Esophagus squamous epithelium (tissue), 4 donors: ENCODE measurements at regions not wholly inside any gene's neighbourhood (a gene's known extent, or its start where the extent isn't known, plus 50 kb on each side); places are given as distances from the start of the nearest gene placed in this dataset.

Experiments used
- POLR2A ChIP-seq, 4 donors: fragments of 450-650 bp; IDR thresholded peaks; one replicate each; pipeline ENCODE4 v1.6.1; 2017; ENCODE audit warnings: antibody characterized with exemption in 4 of 4, mild to moderate bottlenecking in 4 of 4, moderate library complexity in 3 of 4
- TF ChIP-seq, protein P1 (sequence below), 6 experiments: fragments of 450-650 bp in 4 of 6; fragments of 200-600 bp in 2 of 6; sonication (generic) in 2 of 6; IDR thresholded peaks; one replicate each; pipeline ENCODE4 v1.5.1; 2016 to 2019; ENCODE audit warnings: antibody characterized with exemption in 6 of 6, mild to moderate bottlenecking in 4 of 6, moderate library complexity in 4 of 6

DNA sequence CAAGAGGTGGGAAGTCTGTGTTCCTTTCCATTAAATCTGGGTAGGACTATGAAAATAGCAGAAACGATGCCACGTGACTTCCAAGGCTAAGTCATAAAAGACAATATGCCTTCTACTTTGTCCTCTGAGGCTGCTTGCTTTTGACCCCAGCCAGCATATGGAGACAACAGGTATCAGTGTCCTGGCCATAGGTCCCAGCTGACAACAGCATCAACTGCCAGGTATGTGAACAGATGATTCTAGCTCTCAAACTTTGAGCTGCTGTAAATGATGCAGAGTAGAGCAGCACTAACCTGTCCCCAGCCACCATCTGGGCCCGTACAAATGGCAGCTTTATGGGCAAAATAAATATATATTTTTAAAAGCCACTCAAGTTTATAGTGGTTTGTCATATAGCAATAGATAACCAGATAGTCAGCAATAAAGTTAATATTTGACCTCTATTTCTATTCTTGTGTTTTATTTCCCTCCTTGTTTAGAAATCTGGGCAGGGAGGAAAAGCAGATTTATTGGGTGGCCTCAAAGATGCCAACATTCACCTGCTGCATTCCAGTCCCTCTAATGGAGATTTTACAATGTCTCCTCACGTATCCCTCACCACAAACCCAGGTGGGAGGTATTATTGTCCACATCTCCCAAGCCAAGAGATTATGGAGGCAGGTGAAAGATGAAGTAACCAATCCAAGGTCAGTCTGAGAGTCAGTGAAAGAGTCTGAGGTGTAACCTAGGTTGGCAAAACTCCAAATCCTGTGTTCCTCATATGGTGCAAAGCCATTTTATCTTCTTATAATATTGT lies 209.6 kb upstream of the LARGE1 start:
- TF ChIP-seq, protein P1, sequence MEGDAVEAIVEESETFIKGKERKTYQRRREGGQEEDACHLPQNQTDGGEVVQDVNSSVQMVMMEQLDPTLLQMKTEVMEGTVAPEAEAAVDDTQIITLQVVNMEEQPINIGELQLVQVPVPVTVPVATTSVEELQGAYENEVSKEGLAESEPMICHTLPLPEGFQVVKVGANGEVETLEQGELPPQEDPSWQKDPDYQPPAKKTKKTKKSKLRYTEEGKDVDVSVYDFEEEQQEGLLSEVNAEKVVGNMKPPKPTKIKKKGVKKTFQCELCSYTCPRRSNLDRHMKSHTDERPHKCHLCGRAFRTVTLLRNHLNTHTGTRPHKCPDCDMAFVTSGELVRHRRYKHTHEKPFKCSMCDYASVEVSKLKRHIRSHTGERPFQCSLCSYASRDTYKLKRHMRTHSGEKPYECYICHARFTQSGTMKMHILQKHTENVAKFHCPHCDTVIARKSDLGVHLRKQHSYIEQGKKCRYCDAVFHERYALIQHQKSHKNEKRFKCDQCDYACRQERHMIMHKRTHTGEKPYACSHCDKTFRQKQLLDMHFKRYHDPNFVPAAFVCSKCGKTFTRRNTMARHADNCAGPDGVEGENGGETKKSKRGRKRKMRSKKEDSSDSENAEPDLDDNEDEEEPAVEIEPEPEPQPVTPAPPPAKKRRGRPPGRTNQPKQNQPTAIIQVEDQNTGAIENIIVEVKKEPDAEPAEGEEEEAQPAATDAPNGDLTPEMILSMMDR (IDR thresholded peaks at IDR 0.05): no peak
- TF ChIP-seq POLR2A (IDR thresholded peaks at IDR 0.05): no peak
